Sigmoid colon (tissue), 4 donors: ENCODE measurements at regions not wholly inside any gene's neighbourhood (a gene's known extent, or its start where the extent isn't known, plus 50 kb on each side); places are given as distances from the start of the nearest gene placed in this dataset.

Experiments
- EP300 ChIP-seq, 4 donors: sonication (generic); formaldehyde crosslinking; IDR thresholded peaks; one replicate each; pipeline ENCODE4 v1.6.1; 2017; ENCODE audit warnings: antibody characterized with exemption in 4 of 4
- POLR2A ChIP-seq, 2 donors: fragments of 450-650 bp; IDR thresholded peaks; one replicate each; pipeline ENCODE4 v1.6.1; 2016; ENCODE audit warnings: antibody characterized with exemption in 2 of 2, mild to moderate bottlenecking in 2 of 2, moderate library complexity in 2 of 2
- POLR2AphosphoS5 ChIP-seq, 4 donors: sonication (generic); formaldehyde crosslinking; IDR thresholded peaks; one replicate each; pipeline ENCODE4 v1.6.1; 2017; ENCODE audit warnings: antibody characterized with exemption in 4 of 4
- TF ChIP-seq, protein P1 (sequence below), 4 experiments: fragments of 450-650 bp in 3 of 4; fragments of 200-600 bp in 1 of 4; IDR thresholded peaks; one replicate each; pipeline ENCODE4 v1.5.1; 2016 to 2019; ENCODE audit warnings: antibody characterized with exemption in 4 of 4, mild to moderate bottlenecking in 3 of 4, moderate library complexity in 2 of 4

DNA sequence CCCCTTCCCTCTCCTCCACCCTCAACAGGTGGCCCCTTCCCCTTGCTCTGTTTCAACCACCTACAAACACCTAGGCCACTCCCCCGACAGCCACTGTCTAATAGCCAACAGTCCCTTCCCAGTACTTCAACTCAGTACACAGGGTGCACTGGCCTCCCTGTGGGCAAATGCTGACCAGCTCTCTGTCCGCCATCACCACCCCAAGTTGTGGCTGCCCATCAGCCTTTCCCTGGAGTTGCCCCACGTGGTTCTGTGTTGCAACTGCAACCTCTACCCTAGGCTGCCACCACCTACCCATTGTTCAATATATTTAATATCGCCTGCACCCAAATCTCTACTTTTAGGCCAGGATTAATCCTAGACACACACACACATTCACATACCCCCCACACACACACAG is 173.5 kb downstream of the MREG start:
- TF ChIP-seq POLR2A (IDR thresholded peaks at IDR 0.05) (no peak), EP300 (IDR thresholded peaks at IDR 0.05) (no peak), POLR2AphosphoS5 (IDR thresholded peaks at IDR 0.05) (no peak)
- TF ChIP-seq, protein P1, sequence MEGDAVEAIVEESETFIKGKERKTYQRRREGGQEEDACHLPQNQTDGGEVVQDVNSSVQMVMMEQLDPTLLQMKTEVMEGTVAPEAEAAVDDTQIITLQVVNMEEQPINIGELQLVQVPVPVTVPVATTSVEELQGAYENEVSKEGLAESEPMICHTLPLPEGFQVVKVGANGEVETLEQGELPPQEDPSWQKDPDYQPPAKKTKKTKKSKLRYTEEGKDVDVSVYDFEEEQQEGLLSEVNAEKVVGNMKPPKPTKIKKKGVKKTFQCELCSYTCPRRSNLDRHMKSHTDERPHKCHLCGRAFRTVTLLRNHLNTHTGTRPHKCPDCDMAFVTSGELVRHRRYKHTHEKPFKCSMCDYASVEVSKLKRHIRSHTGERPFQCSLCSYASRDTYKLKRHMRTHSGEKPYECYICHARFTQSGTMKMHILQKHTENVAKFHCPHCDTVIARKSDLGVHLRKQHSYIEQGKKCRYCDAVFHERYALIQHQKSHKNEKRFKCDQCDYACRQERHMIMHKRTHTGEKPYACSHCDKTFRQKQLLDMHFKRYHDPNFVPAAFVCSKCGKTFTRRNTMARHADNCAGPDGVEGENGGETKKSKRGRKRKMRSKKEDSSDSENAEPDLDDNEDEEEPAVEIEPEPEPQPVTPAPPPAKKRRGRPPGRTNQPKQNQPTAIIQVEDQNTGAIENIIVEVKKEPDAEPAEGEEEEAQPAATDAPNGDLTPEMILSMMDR (IDR thresholded peaks at IDR 0.05): no peak
